H1 (cell line): ENCODE measurements at regions not wholly inside any gene's neighbourhood (a gene's known extent, or its start where the extent isn't known, plus 50 kb on each side); places are given as distances from the start of the nearest gene placed in this dataset.

Source experiments
- CTCF ChIA-PET: fragments of 300-600 bp; sonication (Branson Sonifier 250); formaldehyde crosslinking; loops from one replicate; lab custom pipeline; 2021; ENCODE audit not compliant: partially characterized antibody; lab: Charles Lee
- POLR2A ChIA-PET: fragments of 300-600 bp; sonication (Branson Sonifier 250); formaldehyde crosslinking; loops from one replicate; lab custom pipeline; 2021; ENCODE audit warnings: inconsistent platforms; ENCODE audit not compliant: partially characterized antibody; lab: Charles Lee
- DNase-seq, 2 experiments: peaks; one replicate each; pipeline versions ENCODE4 v3.0.0 to v3.0.0-alpha.2; 2010 to 2022; ENCODE audit warnings: low spot score in 2 of 2, low read depth in 1 of 2, mixed read lengths in 1 of 2
- FAIRE-seq: peaks from 2 replicates; lab custom pipeline; 2011; peaks lifted over from hg19 to GRCh38; lab: Jason Lieb, UNC
- H2AFZ ChIP-seq: 2 replicates; pipeline ENCODE4 v1.8.1; 2012; ENCODE audit warnings: low read length, inconsistent platforms
- H2AK5ac ChIP-seq: 2 replicates; pipeline ENCODE4 v1.6.1; 2013; ENCODE audit warnings: low read depth, low read length
- H2BK120ac ChIP-seq: replicated peaks from 2 replicates; pipeline ENCODE3; 2013; ENCODE audit warnings: low read depth, low read length, inconsistent platforms
- H2BK12ac ChIP-seq: 2 replicates; pipeline ENCODE4 v1.6.1; 2013; ENCODE audit warnings: low read depth, low read length
- H2BK15ac ChIP-seq: 2 replicates; pipeline ENCODE4 v1.6.1; 2013; ENCODE audit warnings: low read length
- H2BK20ac ChIP-seq: 2 replicates; pipeline ENCODE4 v1.6.1; 2013; ENCODE audit warnings: low read length
- H2BK5ac ChIP-seq: 2 replicates; pipeline ENCODE4 v1.6.1; 2013; ENCODE audit warnings: low read depth, low read length
- H3K14ac ChIP-seq: 2 replicates; pipeline ENCODE4 v1.6.1; 2013; ENCODE audit warnings: inconsistent platforms; ENCODE audit not compliant: insufficient read length
- H3K18ac ChIP-seq: 2 replicates; pipeline ENCODE4 v1.6.1; 2013; ENCODE audit warnings: low read length; ENCODE audit errors: extremely low read depth
- H3K23ac ChIP-seq: 2 replicates; pipeline ENCODE4 v1.6.1; 2013; ENCODE audit warnings: inconsistent platforms; ENCODE audit not compliant: insufficient read length
- H3K23me2 ChIP-seq: 2 replicates; pipeline ENCODE4 v1.6.1; 2013; ENCODE audit warnings: low read depth, low read length
- H3K27ac ChIP-seq: 2 replicates; pipeline ENCODE4 v1.6.1; 2011; ENCODE audit warnings: low read depth, low read length, inconsistent platforms
- H3K27me3 ChIP-seq, 4 experiments: replicated peaks in 1 of 4; 1 replicate in 1 of 4; 2 replicates in 3 of 4; pipeline versions ENCODE4 v1.6.1 to v1.8.1; 2011 to 2013; ENCODE audit warnings: low read length in 3 of 4, mild to moderate bottlenecking in 3 of 4, inconsistent platforms in 2 of 4, mixed read lengths in 2 of 4, moderate library complexity in 1 of 4; ENCODE audit not compliant: control insufficient read depth in 3 of 4, insufficient read depth in 3 of 4; ENCODE audit errors: extremely low read depth in 1 of 4
- H3K36me3 ChIP-seq, 4 experiments: 2 replicates each; pipeline versions ENCODE4 v1.6.1 to v1.8.1; 2011 to 2013; ENCODE audit warnings: mild to moderate bottlenecking in 4 of 4, low read length in 3 of 4, moderate library complexity in 2 of 4, control low read depth in 1 of 4, inconsistent platforms in 1 of 4; ENCODE audit not compliant: insufficient read depth in 4 of 4, control insufficient read depth in 2 of 4
- H3K4ac ChIP-seq: replicated peaks from 2 replicates; pipeline ENCODE3; 2013; ENCODE audit warnings: low read length, low read depth, mixed read lengths, inconsistent platforms; ENCODE audit not compliant: insufficient read length
- H3K4me1 ChIP-seq, 4 experiments: replicated peaks in 1 of 4; 1 replicate in 1 of 4; 2 replicates in 3 of 4; pipeline versions ENCODE4 v1.6.1 to v1.8.1; 2011 to 2013; ENCODE audit warnings: low read length in 3 of 4, inconsistent platforms in 2 of 4, mixed read lengths in 1 of 4; ENCODE audit not compliant: insufficient read depth in 4 of 4, control insufficient read depth in 3 of 4
- H3K4me2 ChIP-seq, 2 experiments: 2 replicates each; pipeline versions ENCODE4 v1.6.1 to v1.8.1; 2011 to 2013; ENCODE audit warnings: low read depth in 2 of 2, low read length in 2 of 2, control low read depth in 1 of 2, inconsistent platforms in 1 of 2, mild to moderate bottlenecking in 1 of 2; ENCODE audit not compliant: insufficient read depth in 1 of 2
- H3K4me3 ChIP-seq, 4 experiments: fragments of 200-600, 300-600 bp in 1 of 4; sonication (generic), shearing (Covaris generic), sonication (Bioruptor Twin) in 1 of 4; 2 replicates each; pipeline versions ENCODE4 v1.5.1 to v1.8.1; 2011 to 2016; ENCODE audit warnings: low read length in 4 of 4, low read depth in 3 of 4, control low read depth in 2 of 4, inconsistent platforms in 2 of 4, mild to moderate bottlenecking in 2 of 4, mixed read lengths in 1 of 4, moderate library complexity in 1 of 4; ENCODE audit not compliant: insufficient read depth in 2 of 4; ENCODE audit errors: extremely low read depth in 1 of 4
- H3K56ac ChIP-seq: replicated peaks from 2 replicates; pipeline ENCODE3; 2013; ENCODE audit warnings: low read depth, mild to moderate bottlenecking, mixed read lengths, low read length, inconsistent platforms; ENCODE audit not compliant: insufficient read length
- H3K79me1 ChIP-seq: 2 replicates; pipeline ENCODE4 v1.6.1; 2013; ENCODE audit warnings: low read depth, low read length, control low read depth
- H3K79me2 ChIP-seq, 2 experiments: 2 replicates each; pipeline versions ENCODE4 v1.6.1 to v1.8.1; 2012 to 2013; ENCODE audit warnings: low read length in 2 of 2, mild to moderate bottlenecking in 2 of 2, inconsistent platforms in 1 of 2; ENCODE audit not compliant: insufficient read depth in 2 of 2, control insufficient read depth in 1 of 2
- H3K9ac ChIP-seq, 4 experiments: replicated peaks in 1 of 4; 1 replicate in 1 of 4; 2 replicates in 3 of 4; pipeline versions ENCODE4 v1.6.1 to v1.8.1; 2011 to 2013; ENCODE audit warnings: low read depth in 3 of 4, low read length in 3 of 4, control low read depth in 2 of 4, mild to moderate bottlenecking in 2 of 4, moderate library complexity in 2 of 4, inconsistent platforms in 1 of 4; ENCODE audit errors: extremely low read depth in 1 of 4
- H3K9me3 ChIP-seq, 2 experiments: 2 replicates each; pipeline versions ENCODE4 v1.6.1 to v1.8.1; 2012 to 2013; ENCODE audit warnings: mild to moderate bottlenecking in 2 of 2, moderate library complexity in 2 of 2, control low read depth in 1 of 2, inconsistent platforms in 1 of 2, low read depth in 1 of 2, low read length in 1 of 2, mixed read lengths in 1 of 2; ENCODE audit not compliant: insufficient read depth in 2 of 2
- H4K20me1 ChIP-seq, 2 experiments: replicated peaks in 1 of 2; 2 replicates each; pipeline versions ENCODE3 to v1.8.1; 2011 to 2013; ENCODE audit warnings: inconsistent platforms in 2 of 2, low read length in 2 of 2, mild to moderate bottlenecking in 1 of 2; ENCODE audit not compliant: insufficient read depth in 2 of 2, control insufficient read depth in 1 of 2
- H4K5ac ChIP-seq: 2 replicates; pipeline ENCODE4 v1.6.1; 2013; ENCODE audit warnings: low read length, low read depth, mixed read lengths, inconsistent platforms; ENCODE audit not compliant: insufficient read length
- H4K8ac ChIP-seq: 2 replicates; pipeline ENCODE4 v1.8.0; 2013; ENCODE audit warnings: mild to moderate bottlenecking, moderate library complexity, low read length, inconsistent platforms; ENCODE audit not compliant: insufficient read depth; ENCODE audit errors: extremely low read depth
- H4K91ac ChIP-seq: replicated peaks from 2 replicates; pipeline ENCODE3; 2013; ENCODE audit warnings: low read length, mixed read lengths, inconsistent platforms; ENCODE audit not compliant: insufficient read length
- BACH1 ChIP-seq: IDR thresholded peaks from 2 replicates; pipeline ENCODE4 v1.6.1; 2012; ENCODE audit warnings: low read length, improper control_type of control experiment
- POU5F1 ChIP-seq: IDR thresholded peaks from 2 replicates; pipeline ENCODE4 v1.6.1; 2011; ENCODE audit warnings: low read depth, mild to moderate bottlenecking, low read length, moderate library complexity
- WGBS, 2 experiments: shearing (Covaris generic) in 1 of 2; methylation state at CpG; one replicate each; pipeline versions ENCODE4 v1.1.6 to v1.1.7; 2013 to 2015; ENCODE audit warnings: low lambda C conversion rate in 2 of 2, mixed read lengths in 2 of 2, inconsistent platforms in 1 of 2, low coverage in 1 of 2, missing lambda C conversion rate in 1 of 2; ENCODE audit not compliant: insufficient replicate concordance in 2 of 2, insufficient coverage in 1 of 2, insufficient read length in 1 of 2; ENCODE audit errors: extremely low coverage in 1 of 2, missing lambda C conversion rate in 1 of 2; 5-methylcytosine and 5-hydroxymethylcytosine counted together
- TF ChIP-seq, protein P1 (sequence below): IDR thresholded peaks from 2 replicates; pipeline ENCODE4 v1.6.1; 2011; ENCODE audit warnings: low read depth, mild to moderate bottlenecking, low read length; ENCODE audit not compliant: insufficient read depth

DNA sequence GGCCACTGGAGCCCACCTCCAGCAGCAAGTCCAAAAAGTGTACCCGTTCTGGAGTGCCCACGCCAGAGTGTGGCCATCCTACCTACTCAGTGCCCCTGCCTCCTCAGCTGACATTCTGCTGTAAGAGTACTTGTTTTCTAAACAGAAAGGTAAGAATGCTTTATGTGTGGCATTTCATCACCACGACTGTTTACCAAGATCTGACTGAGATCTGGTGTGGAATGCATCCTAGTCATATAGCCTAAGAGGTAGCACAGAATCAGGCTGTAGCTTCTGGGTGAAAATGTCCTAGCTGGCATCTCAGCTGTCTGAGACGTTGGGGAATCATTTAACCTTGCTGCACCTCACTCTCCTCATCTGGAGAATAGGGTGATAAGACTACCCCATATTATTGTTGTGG is 638.7 kb upstream of the TENM3 start:
- Histone ChIP-seq H3K23me2 (no peaks in the 10 kb centered on the region), H3K4me2 (no peak overlapping the region), H3K4me1 (no peaks in the 10 kb centered on the region), H4K20me1 (no peaks in the 10 kb centered on the region), H3K79me2 (no peaks in the 10 kb centered on the region), H3K14ac (no peak overlapping the region), H2BK12ac (no peak overlapping the region), H2BK20ac (no peak overlapping the region), H3K79me1 (no peaks in the 10 kb centered on the region), H3K4me3 (no peak overlapping the region), H3K56ac (no peak overlapping the region), H2BK5ac (no peak overlapping the region), H2AK5ac (no peak overlapping the region), H3K27me3 (no peaks in the 10 kb centered on the region), H2AFZ (no peak overlapping the region), H3K36me3 (no peaks in the 10 kb centered on the region), H3K9me3 (no peaks in the 10 kb centered on the region), H4K5ac (no peak overlapping the region), H3K23ac (no peak overlapping the region), H3K9ac (no peak overlapping the region), H3K18ac (no peak overlapping the region), H4K91ac (no peak overlapping the region), H3K27ac (no peak overlapping the region), H2BK120ac (no peak overlapping the region), H3K4ac (no peak overlapping the region), H2BK15ac (no peak overlapping the region), H4K8ac (no peak overlapping the region; the same call in 1 of the 2 replicates)
- TF ChIP-seq POU5F1 (no peak), BACH1 (no peak)
- TF ChIP-seq, protein P1, sequence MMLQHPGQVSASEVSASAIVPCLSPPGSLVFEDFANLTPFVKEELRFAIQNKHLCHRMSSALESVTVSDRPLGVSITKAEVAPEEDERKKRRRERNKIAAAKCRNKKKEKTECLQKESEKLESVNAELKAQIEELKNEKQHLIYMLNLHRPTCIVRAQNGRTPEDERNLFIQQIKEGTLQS: no peak
- ChIA-PET POLR2A (no interaction called here), CTCF (interaction anchor here (0.6 kb wide), 2 partner anchors 10 to 937 kb away, joined by 3 read pairs; no protein-coding TSS in a partner anchor)
- WGBS, 2 experiments: 84% methylated on average over 4 of the region's 4 CpGs; no CpG with 5 or more reads in 1 of the 2 experiments
- no peak for DNase-seq
- no peak for FAIRE-seq
